H1 (cell line): ENCODE measurements at regions not wholly inside any gene's neighbourhood (a gene's known extent, or its start where the extent isn't known, plus 50 kb on each side); places are given as distances from the start of the nearest gene placed in this dataset.

Experiments
- NANOG ChIP-seq: IDR thresholded peaks from 2 replicates; pipeline ENCODE4 v1.6.1; 2011; ENCODE audit warnings: low read length, low read depth, mild to moderate bottlenecking, inconsistent platforms; ENCODE audit not compliant: insufficient read depth, poor library complexity, severe bottlenecking
- SRF ChIP-seq: IDR thresholded peaks from 2 replicates; pipeline ENCODE4 v1.6.1; 2011; ENCODE audit warnings: mild to moderate bottlenecking, low read depth, low read length, moderate library complexity

DNA sequence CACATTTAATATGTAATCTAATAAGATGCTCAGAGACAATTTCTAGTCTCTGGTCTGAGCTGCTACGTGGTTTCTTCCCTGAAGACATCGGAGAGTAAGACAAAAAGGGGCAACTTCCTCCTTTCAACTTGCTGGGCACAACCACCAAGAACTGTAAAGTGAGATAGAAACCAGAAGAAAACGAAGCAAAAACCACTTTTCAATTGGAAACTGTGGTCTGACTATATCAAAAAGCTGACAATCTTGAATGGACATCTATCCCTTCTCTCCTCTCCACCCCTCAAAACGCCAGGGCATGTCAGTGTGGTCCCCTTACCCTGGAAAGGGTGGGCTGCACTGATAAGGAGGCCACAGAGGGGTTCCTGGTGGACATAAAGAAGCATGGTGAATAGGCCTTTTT lies 269.1 kb downstream of the CD83 start (continued):
- TF ChIP-seq NANOG (no peak), SRF (no peak)
